OCI-LY1 (cell line): ENCODE measurements at regions not wholly inside any gene's neighbourhood (a gene's known extent, or its start where the extent isn't known, plus 50 kb on each side); places are given as distances from the start of the nearest gene placed in this dataset.
A peak's percentile ranks its signal among the peaks of the same experiment; 100 is the strongest.

Source experiments
- H2AFZ ChIP-seq: fragments of 200-600 bp; sonication (generic), shearing (Covaris generic); 2 replicates; pipeline ENCODE4 v1.6.0; 2014; ENCODE audit warnings: antibody characterized with exemption, mild to moderate bottlenecking, low read length
- H3F3A ChIP-seq: fragments of 200-600 bp; sonication (generic), shearing (Covaris generic); 2 replicates; pipeline ENCODE4 v1.6.0; 2014; ENCODE audit warnings: mild to moderate bottlenecking, antibody characterized with exemption, low read length, moderate library complexity; ENCODE audit not compliant: insufficient read depth
- H3K27ac ChIP-seq: fragments of 200-600 bp; sonication (generic); 2 replicates; pipeline ENCODE4 v1.5.1; 2014; ENCODE audit warnings: low read length, mixed run types, mild to moderate bottlenecking, low read depth; ENCODE audit not compliant: poor library complexity, severe bottlenecking
- H3K27me3 ChIP-seq: fragments of 200-600 bp; sonication (generic); 2 replicates; pipeline ENCODE4 v1.6.0; 2014; ENCODE audit warnings: antibody characterized with exemption, mild to moderate bottlenecking, low read length, moderate library complexity; ENCODE audit not compliant: insufficient read depth
- H3K36me3 ChIP-seq: fragments of 200-600 bp; sonication (generic); 2 replicates; pipeline ENCODE4 v1.6.1; 2014; ENCODE audit warnings: mild to moderate bottlenecking, antibody characterized with exemption, low read length, moderate library complexity, mixed read lengths; ENCODE audit not compliant: insufficient read depth
- H3K4me1 ChIP-seq: fragments of 200-600 bp; sonication (generic); 2 replicates; pipeline ENCODE4 v1.5.1; 2014; ENCODE audit warnings: mild to moderate bottlenecking, low read length, moderate library complexity; ENCODE audit not compliant: insufficient read depth, severe bottlenecking
- H3K4me2 ChIP-seq: fragments of 200-600 bp; sonication (generic), shearing (Covaris generic); 2 replicates; pipeline ENCODE4 v1.6.1; 2014; ENCODE audit warnings: low read length
- H3K4me3 ChIP-seq: fragments of 200-600 bp; sonication (generic); 2 replicates; pipeline ENCODE4 v1.5.1; 2014; ENCODE audit warnings: low read length, low read depth, mild to moderate bottlenecking, mixed read lengths; ENCODE audit not compliant: poor library complexity, severe bottlenecking
- H3K79me2 ChIP-seq: fragments of 200-600 bp; shearing (Covaris generic); 2 replicates; pipeline ENCODE4 v1.6.1; 2016; ENCODE audit warnings: mixed run types, low read length, mixed read lengths; ENCODE audit not compliant: insufficient read depth
- H3K9ac ChIP-seq: fragments of 200-600 bp; sonication (generic), shearing (Covaris generic); 2 replicates; pipeline ENCODE4 v1.6.1; 2014; ENCODE audit warnings: mild to moderate bottlenecking, low read length, mixed read lengths
- H3K9me2 ChIP-seq: fragments of 200-600 bp; sonication (generic), shearing (Covaris generic); 2 replicates; pipeline ENCODE4 v1.6.1; 2014; ENCODE audit warnings: low read depth, mild to moderate bottlenecking, low read length, mixed read lengths
- H3K9me3 ChIP-seq: fragments of 200-600 bp; shearing (Covaris generic); 2 replicates; pipeline ENCODE4 v1.6.1; 2014; ENCODE audit warnings: low read length, mixed read lengths
- H4K20me1 ChIP-seq: fragments of 200-600 bp; sonication (generic), shearing (Covaris generic); 2 replicates; pipeline ENCODE4 v1.6.0; 2016; ENCODE audit warnings: mild to moderate bottlenecking, low read length; ENCODE audit not compliant: insufficient read depth
- EZH2 ChIP-seq: fragments of 200-600 bp; sonication (generic), shearing (Covaris generic); IDR thresholded peaks from 2 replicates; pipeline ENCODE4 v1.8.0; 2017; ENCODE audit warnings: borderline replicate concordance, mixed run types, mild to moderate bottlenecking, antibody characterized with exemption, low read length, moderate library complexity, mixed read lengths
- TF ChIP-seq, protein P1 (sequence below): fragments of 200-600 bp; sonication (generic), shearing (Covaris generic); IDR thresholded peaks from 2 replicates; pipeline ENCODE4 v1.5.1; 2017; ENCODE audit warnings: mild to moderate bottlenecking, antibody characterized with exemption, low read length, moderate library complexity, mixed read lengths

DNA sequence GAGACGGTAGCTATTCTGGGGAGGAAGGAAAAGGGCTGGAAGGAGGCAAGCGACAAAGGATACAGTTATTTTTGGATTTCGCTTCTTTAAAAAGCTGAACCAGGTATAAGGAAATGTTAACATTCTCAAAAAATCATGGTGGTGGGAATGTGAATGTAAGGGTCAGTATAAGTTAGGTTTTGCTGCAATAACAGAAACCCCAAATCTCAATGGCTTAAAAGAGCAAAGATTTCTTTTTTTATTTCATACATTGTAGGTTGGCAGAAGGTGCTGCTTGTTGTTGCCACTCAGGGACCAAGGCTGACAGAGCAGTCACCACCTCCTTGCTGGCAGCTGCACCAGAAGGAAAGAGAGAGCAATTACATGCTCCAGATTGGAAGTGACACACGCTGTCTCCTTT is 176.3 kb upstream of the LPP start:
- peak overlapping the region; percentile 53 for H3K4me3 ChIP-seq
- H3K9me3 ChIP-seq: no peaks in the 10 kb centered on the region
- peak overlapping the region; percentile 87 for H3K9ac ChIP-seq
- H3K27ac ChIP-seq: peak overlapping the region; percentile 97
- H3K4me1 ChIP-seq: peaks cover 100% of the 10 kb centered on the region
- TF ChIP-seq, protein P1, sequence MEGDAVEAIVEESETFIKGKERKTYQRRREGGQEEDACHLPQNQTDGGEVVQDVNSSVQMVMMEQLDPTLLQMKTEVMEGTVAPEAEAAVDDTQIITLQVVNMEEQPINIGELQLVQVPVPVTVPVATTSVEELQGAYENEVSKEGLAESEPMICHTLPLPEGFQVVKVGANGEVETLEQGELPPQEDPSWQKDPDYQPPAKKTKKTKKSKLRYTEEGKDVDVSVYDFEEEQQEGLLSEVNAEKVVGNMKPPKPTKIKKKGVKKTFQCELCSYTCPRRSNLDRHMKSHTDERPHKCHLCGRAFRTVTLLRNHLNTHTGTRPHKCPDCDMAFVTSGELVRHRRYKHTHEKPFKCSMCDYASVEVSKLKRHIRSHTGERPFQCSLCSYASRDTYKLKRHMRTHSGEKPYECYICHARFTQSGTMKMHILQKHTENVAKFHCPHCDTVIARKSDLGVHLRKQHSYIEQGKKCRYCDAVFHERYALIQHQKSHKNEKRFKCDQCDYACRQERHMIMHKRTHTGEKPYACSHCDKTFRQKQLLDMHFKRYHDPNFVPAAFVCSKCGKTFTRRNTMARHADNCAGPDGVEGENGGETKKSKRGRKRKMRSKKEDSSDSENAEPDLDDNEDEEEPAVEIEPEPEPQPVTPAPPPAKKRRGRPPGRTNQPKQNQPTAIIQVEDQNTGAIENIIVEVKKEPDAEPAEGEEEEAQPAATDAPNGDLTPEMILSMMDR: no peak
- no peak for TF ChIP-seq EZH2
- no peaks in the 10 kb centered on the region for H3K9me2 ChIP-seq
- peaks cover 21% of the 10 kb centered on the region for H3K79me2 ChIP-seq
- H3K36me3 ChIP-seq: no peaks in the 10 kb centered on the region
- H3K4me2 ChIP-seq: peak overlapping the region; percentile 83
- H4K20me1 ChIP-seq: no peaks in the 10 kb centered on the region
- no peaks in the 10 kb centered on the region for H3K27me3 ChIP-seq
- peaks cover 33% of the 10 kb centered on the region for H3F3A ChIP-seq
- no peak overlapping the region for H2AFZ ChIP-seq

DNA sequence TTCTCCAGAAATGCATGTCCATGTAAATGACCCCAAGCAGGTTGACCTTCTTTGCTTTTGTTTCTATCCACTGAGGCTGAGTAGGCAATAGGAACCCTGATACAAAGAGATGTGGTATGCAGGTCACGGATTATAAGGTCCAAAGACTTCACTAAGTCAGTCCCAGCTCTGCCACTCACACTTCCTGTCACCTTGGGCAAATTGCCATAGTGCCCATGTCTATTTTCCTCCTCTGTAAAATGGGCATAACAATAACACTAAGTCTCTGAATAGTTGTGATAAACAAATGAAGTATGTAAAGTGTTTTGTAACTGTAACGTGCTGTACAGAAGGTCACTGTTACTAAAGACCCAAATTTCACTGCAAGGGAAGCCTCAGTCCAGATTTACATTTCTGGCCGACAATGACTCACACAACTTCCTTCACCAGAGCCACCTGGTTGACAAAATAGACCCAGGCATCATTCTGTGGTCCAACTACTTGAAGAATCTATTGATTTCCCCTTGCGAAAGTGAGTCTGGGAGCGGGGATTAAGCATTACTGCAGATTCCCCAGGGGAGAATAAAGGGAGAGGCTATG is 175.4 kb upstream of the LPP start:
- H3K4me2 ChIP-seq: peak overlapping the region; percentile 83
- H3K4me3 ChIP-seq: peak overlapping the region; percentile 53
- H3K27ac ChIP-seq: peak overlapping the region; percentile 97

DNA sequence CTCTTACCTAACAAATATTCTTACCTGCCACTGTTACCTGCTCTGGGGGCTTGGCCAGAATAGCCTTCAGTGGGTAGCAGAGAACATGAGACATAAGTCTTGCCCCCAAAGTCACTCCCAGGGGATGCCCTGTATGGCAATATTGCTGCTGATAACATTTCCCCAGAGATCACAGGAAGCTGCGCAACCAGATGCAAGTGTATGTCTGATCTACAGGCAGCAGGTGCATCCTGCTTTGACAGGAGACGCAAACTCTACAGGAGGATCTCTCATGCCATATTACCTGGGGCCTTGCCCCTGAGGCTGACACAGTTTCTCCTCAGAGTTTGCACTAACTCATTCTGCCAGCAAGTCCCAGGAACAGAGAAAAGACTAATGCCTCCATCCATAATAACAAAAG is 174.4 kb upstream of the LPP start:
- no peaks in the 10 kb centered on the region for H3K27me3 ChIP-seq
- H2AFZ ChIP-seq: no peak overlapping the region
- H3F3A ChIP-seq: peaks cover 33% of the 10 kb centered on the region
- peak overlapping the region; percentile 53 for H3K4me3 ChIP-seq
- peak overlapping the region; percentile 87 for H3K9ac ChIP-seq
- H3K9me2 ChIP-seq: no peaks in the 10 kb centered on the region
- no peaks in the 10 kb centered on the region for H3K9me3 ChIP-seq
- peak overlapping the region; percentile 83 for H3K4me2 ChIP-seq
- peak overlapping the region; percentile 97 for H3K27ac ChIP-seq
- H3K4me1 ChIP-seq: peaks cover 100% of the 10 kb centered on the region
- no peaks in the 10 kb centered on the region for H4K20me1 ChIP-seq
- TF ChIP-seq, protein P1: no peak
- no peak for TF ChIP-seq EZH2
- H3K79me2 ChIP-seq: peaks cover 2% of the 10 kb centered on the region
- H3K36me3 ChIP-seq: no peaks in the 10 kb centered on the region

More for the DNA sequence above, 175.4 kb upstream of the LPP start:
- peaks cover 100% of the 10 kb centered on the region for H3K4me1 ChIP-seq
- peaks cover 12% of the 10 kb centered on the region for H3K79me2 ChIP-seq
- H3F3A ChIP-seq: peaks cover 33% of the 10 kb centered on the region
- no peaks in the 10 kb centered on the region for H4K20me1 ChIP-seq
- no peak for TF ChIP-seq EZH2
- TF ChIP-seq, protein P1: no peak
- peak overlapping the region; percentile 87 for H3K9ac ChIP-seq
- H2AFZ ChIP-seq: no peak overlapping the region
- no peaks in the 10 kb centered on the region for H3K27me3 ChIP-seq
- no peaks in the 10 kb centered on the region for H3K9me3 ChIP-seq
- H3K36me3 ChIP-seq: no peaks in the 10 kb centered on the region
- no peaks in the 10 kb centered on the region for H3K9me2 ChIP-seq
